Vagina (tissue), 2 donors: ENCODE measurements at regions not wholly inside any gene's neighbourhood (a gene's known extent, or its start where the extent isn't known, plus 50 kb on each side); places are given as distances from the start of the nearest gene placed in this dataset.

ENCODE experiments used
- DNase-seq, 2 donors: peaks; one replicate each; pipeline ENCODE4 v3.0.0-alpha.2; 2017; ENCODE audit errors: extremely low spot score in 2 of 2
- H3K27ac ChIP-seq: fragments of 200-600 bp; sonication (generic); one replicate; pipeline ENCODE4 v1.5.1; 2019
- H3K27me3 ChIP-seq: fragments of 200-600 bp; sonication (generic); one replicate; pipeline ENCODE4 v1.5.1; 2019
- H3K36me3 ChIP-seq, 2 donors: fragments of 200-600 bp; sonication (generic); one replicate each; pipeline ENCODE4 v1.5.1; 2017 to 2019
- H3K4me1 ChIP-seq: fragments of 200-600 bp; sonication (generic); one replicate; pipeline ENCODE4 v1.5.1; 2019
- H3K4me3 ChIP-seq, 2 donors: fragments of 200-600 bp; sonication (generic); 1 replicate in 1 of 2; 2 replicates in 1 of 2; pipeline ENCODE4 v1.5.1; 2016 to 2019
- H3K9me3 ChIP-seq: fragments of 200-600 bp; sonication (generic); one replicate; pipeline ENCODE4 v1.5.1; 2019
- POLR2A ChIP-seq, 2 donors: fragments of 450-650 bp; IDR thresholded peaks; one replicate each; pipeline ENCODE4 v1.6.1; 2017; ENCODE audit warnings: antibody characterized with exemption in 2 of 2, mild to moderate bottlenecking in 2 of 2, moderate library complexity in 2 of 2
- POLR2AphosphoS5 ChIP-seq, 2 donors: sonication (generic); formaldehyde crosslinking; IDR thresholded peaks; one replicate each; pipeline ENCODE4 v1.9.0; 2017; ENCODE audit warnings: antibody characterized with exemption in 2 of 2, mild to moderate bottlenecking in 2 of 2, low read depth in 1 of 2; ENCODE audit not compliant: insufficient read depth in 1 of 2
- intact Hi-C: fragments of 100-400 bp; cut with DNase I; formaldehyde crosslinking; loops from one replicate; pipeline ENCODE4 v1.15.1; 2023
- TF ChIP-seq, protein P1 (sequence below), 3 experiments: fragments of 450-650 bp in 2 of 3; fragments of 200-600 bp in 1 of 3; sonication (generic) in 1 of 3; IDR thresholded peaks; one replicate each; pipeline ENCODE4 v1.5.1; 2017 to 2019; ENCODE audit warnings: antibody characterized with exemption in 3 of 3, mild to moderate bottlenecking in 2 of 3, moderate library complexity in 2 of 3

DNA sequence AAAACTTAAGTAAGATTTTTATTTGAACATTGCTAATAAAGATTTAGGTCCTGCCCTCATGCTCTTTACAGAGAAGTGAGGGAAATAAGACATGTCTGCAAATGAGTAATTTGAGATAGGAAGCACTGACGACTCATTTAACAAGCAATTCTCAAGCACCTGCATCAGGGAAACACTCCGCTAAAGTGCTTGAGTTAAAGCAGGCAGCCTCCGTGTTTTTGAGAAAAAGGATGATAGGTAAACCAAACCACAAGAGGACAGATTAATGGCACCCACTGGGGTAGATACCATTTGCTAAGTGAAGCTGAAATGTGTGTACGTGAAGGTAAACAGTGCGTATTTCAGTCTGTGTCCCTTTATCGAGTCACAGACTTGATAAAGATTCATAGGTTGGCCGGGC lies 184.6 kb upstream of the CARD18 start:
- TF ChIP-seq POLR2AphosphoS5 (IDR thresholded peaks at IDR 0.05; ENCODE audit: insufficient read depth in 1 of 2, low read depth in 1 of 2) = no peak
- TF ChIP-seq, protein P1, sequence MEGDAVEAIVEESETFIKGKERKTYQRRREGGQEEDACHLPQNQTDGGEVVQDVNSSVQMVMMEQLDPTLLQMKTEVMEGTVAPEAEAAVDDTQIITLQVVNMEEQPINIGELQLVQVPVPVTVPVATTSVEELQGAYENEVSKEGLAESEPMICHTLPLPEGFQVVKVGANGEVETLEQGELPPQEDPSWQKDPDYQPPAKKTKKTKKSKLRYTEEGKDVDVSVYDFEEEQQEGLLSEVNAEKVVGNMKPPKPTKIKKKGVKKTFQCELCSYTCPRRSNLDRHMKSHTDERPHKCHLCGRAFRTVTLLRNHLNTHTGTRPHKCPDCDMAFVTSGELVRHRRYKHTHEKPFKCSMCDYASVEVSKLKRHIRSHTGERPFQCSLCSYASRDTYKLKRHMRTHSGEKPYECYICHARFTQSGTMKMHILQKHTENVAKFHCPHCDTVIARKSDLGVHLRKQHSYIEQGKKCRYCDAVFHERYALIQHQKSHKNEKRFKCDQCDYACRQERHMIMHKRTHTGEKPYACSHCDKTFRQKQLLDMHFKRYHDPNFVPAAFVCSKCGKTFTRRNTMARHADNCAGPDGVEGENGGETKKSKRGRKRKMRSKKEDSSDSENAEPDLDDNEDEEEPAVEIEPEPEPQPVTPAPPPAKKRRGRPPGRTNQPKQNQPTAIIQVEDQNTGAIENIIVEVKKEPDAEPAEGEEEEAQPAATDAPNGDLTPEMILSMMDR (IDR thresholded peaks at IDR 0.05) = no peak
- no peak for TF ChIP-seq POLR2A (IDR thresholded peaks at IDR 0.05)
- Histone ChIP-seq H3K36me3 (no peaks in the 10 kb centered on the region), H3K27me3 (no peaks in the 10 kb centered on the region), H3K4me3 (no peak overlapping the region), H3K9me3 (no peaks in the 10 kb centered on the region), H3K27ac (no peak overlapping the region), H3K4me1 (no peaks in the 10 kb centered on the region)
- intact Hi-C loops = no loop called here
- no peak for DNase-seq

DNA sequence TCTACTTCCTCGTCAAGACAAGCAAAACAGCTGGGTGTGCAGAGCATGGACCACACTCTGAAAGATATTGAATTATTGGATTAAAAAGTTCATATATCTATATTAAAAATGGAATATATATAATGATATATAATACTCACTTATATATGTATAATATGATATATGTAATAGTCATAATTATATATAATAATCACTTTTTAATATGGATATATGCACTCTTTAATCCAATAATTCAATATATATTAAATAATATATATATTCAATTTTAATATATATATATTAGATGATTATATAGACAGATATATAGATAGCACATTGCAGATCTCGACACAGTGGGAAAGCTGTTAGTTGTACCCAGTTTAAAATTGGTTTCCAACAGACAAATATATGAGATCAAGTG lies 182.1 kb upstream of the CARD18 start:
- H3K36me3 ChIP-seq = no peaks in the 10 kb centered on the region
- no peaks in the 10 kb centered on the region for H3K9me3 ChIP-seq
- no peak overlapping the region for H3K4me3 ChIP-seq
- intact Hi-C loops = no loop called here
- no peak overlapping the region for H3K27ac ChIP-seq
- H3K4me1 ChIP-seq = no peaks in the 10 kb centered on the region
- DNase-seq = no peak
- TF ChIP-seq, protein P1 (IDR thresholded peaks at IDR 0.05) = no peak
- TF ChIP-seq POLR2AphosphoS5 (IDR thresholded peaks at IDR 0.05; ENCODE audit: insufficient read depth in 1 of 2, low read depth in 1 of 2) (no peak), POLR2A (IDR thresholded peaks at IDR 0.05) (no peak)
- H3K27me3 ChIP-seq = no peaks in the 10 kb centered on the region

DNA sequence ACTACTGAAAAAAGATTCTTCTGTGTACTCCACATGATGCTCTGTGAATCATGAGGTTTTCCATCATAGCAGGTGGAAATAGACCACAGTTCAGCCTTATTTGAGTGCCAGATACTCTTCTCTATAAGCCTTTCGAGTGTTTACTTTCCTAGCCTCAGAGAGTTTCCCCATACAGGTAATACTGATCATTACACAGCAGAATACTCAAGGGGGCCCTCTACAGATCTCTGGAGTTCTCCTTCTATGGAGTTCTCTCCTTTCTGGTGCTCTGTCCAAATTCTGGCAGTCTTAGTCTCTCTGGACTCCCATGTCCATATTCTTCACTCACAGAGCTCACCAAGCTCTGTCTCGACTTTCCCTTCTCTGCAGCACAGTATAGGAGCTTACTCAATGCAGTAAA lies 175.7 kb upstream of the CARD18 start:
- DNase-seq = no peak
- TF ChIP-seq POLR2A (IDR thresholded peaks at IDR 0.05) (no peak), POLR2AphosphoS5 (IDR thresholded peaks at IDR 0.05; ENCODE audit: insufficient read depth in 1 of 2, low read depth in 1 of 2) (no peak)
- TF ChIP-seq, protein P1 (IDR thresholded peaks at IDR 0.05) = no peak
- H3K27ac ChIP-seq = no peak overlapping the region
- no peak overlapping the region for H3K4me3 ChIP-seq
- intact Hi-C loops = no loop called here
- H3K27me3 ChIP-seq = no peaks in the 10 kb centered on the region
- H3K4me1 ChIP-seq = no peaks in the 10 kb centered on the region
- H3K9me3 ChIP-seq = no peaks in the 10 kb centered on the region
- no peaks in the 10 kb centered on the region for H3K36me3 ChIP-seq

DNA sequence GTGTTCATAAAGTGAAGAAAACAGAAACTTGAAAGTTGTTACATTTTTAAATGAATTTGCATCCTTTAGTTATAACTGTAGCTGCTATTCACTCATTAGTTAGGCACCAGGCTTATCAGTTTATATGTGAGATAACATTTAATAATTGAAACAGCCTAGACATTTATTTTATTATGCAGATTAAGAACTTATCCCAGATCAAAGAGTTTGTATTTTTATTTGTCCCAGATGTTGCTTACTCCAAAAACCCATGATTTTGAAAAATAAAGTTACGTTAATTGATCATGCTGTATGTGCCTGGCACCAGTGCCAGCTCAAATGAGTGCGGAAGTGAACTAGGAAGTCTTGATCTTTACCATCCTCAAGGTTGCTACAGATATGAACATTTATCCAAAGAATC lies 172.7 kb upstream of the CARD18 start:
- intact Hi-C loops = no loop called here
- no peak for DNase-seq

DNA sequence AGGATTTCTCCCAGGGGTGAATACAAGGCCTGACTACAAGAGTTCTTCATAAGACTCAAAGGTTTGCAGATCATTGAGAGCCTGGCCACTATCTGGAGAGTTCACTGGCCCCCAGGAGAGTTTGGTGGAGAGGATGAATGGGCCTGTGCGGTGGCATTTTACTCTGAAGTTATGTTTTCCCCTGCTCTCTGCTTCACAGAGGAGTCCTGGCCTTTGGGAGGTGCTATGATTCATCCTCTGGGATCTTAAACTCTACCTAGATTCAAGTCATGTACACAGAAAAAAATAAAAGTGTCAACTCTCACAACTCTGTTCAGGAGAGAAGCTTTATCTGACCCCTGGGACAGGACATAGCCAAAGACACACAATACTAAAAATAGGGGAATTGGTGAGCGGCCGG lies 159.1 kb upstream of the CARD18 start:
- no peak for TF ChIP-seq POLR2A (IDR thresholded peaks at IDR 0.05)
- TF ChIP-seq, protein P1 (IDR thresholded peaks at IDR 0.05) = no peak
- no peak for TF ChIP-seq POLR2AphosphoS5 (IDR thresholded peaks at IDR 0.05; ENCODE audit: insufficient read depth in 1 of 2, low read depth in 1 of 2)
- DNase-seq = no peak
- no peaks in the 10 kb centered on the region for H3K4me1 ChIP-seq
- no peaks in the 10 kb centered on the region for H3K9me3 ChIP-seq
- no peaks in the 10 kb centered on the region for H3K36me3 ChIP-seq
- H3K4me3 ChIP-seq = no peak overlapping the region
- H3K27me3 ChIP-seq = no peaks in the 10 kb centered on the region
- intact Hi-C loops = no loop called here
- H3K27ac ChIP-seq = no peak overlapping the region

More for the DNA sequence above, 172.7 kb upstream of the CARD18 start:
- Histone ChIP-seq H3K9me3 (no peaks in the 10 kb centered on the region), H3K4me3 (no peak overlapping the region), H3K36me3 (no peaks in the 10 kb centered on the region), H3K27me3 (no peaks in the 10 kb centered on the region), H3K27ac (no peak overlapping the region), H3K4me1 (no peaks in the 10 kb centered on the region)
- TF ChIP-seq, protein P1 (IDR thresholded peaks at IDR 0.05) = no peak
- TF ChIP-seq POLR2A (IDR thresholded peaks at IDR 0.05) (no peak), POLR2AphosphoS5 (IDR thresholded peaks at IDR 0.05; ENCODE audit: insufficient read depth in 1 of 2, low read depth in 1 of 2) (no peak)
